GM08714 (cell line): ENCODE measurements at regions not wholly inside any gene's neighbourhood (a gene's known extent, or its start where the extent isn't known, plus 50 kb on each side); places are given as distances from the start of the nearest gene placed in this dataset.

Experiments
- H3K4me3 ChIP-seq: fragments of 200-500 bp; sonication (Bioruptor generic); 2 replicates; pipeline ENCODE4 v1.5.1; 2014; ENCODE audit warnings: mild to moderate bottlenecking, low read length, inconsistent platforms
- ZNF274 ChIP-seq: IDR thresholded peaks from 2 replicates; pipeline ENCODE4 v1.6.1; 2012; ENCODE audit warnings: mild to moderate bottlenecking, low read depth, low read length

DNA sequence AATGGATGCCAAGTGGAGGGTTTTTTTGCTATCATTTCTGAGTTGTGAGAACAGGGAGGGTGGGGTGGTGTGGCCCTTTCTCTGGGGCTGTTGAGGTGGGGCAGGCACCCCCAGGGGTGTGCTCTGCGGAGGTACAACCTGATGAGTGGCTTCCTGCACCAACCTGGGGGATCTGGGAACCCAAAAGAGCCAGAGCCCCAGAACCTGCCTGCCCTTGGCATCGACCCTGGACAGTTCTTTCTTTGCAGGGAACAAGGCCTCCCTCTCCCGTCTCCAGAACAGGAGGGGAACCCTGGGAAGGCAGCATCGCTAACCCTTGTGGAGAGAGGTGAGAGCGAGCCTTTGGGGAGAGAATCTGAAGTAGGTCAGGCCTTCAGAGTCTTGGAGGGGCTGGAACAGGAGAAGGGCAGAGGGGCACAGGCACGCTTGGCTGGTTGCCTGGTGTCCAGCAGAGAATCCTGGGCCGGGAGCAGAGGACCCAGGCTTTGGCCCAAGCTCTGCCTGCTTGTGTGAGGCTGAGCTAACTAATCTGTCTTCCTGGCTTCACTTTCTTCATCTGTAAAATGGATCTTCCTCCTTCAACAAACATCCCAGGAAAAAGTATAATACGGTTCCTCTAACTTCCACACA is 84.9 kb downstream of the RHOB start:
- TF ChIP-seq ZNF274, result no peak
- no peak overlapping the region for H3K4me3 ChIP-seq

GRCh38 chr2:20532634-20533437 is 86.0 kb downstream of the RHOB start:
- no peak overlapping the region for H3K4me3 ChIP-seq
- no peak for TF ChIP-seq ZNF274

GRCh38 chr2:20533993-20534622 is 87.2 kb downstream of the RHOB start:
- no peak for TF ChIP-seq ZNF274
- no peak overlapping the region for H3K4me3 ChIP-seq

DNA sequence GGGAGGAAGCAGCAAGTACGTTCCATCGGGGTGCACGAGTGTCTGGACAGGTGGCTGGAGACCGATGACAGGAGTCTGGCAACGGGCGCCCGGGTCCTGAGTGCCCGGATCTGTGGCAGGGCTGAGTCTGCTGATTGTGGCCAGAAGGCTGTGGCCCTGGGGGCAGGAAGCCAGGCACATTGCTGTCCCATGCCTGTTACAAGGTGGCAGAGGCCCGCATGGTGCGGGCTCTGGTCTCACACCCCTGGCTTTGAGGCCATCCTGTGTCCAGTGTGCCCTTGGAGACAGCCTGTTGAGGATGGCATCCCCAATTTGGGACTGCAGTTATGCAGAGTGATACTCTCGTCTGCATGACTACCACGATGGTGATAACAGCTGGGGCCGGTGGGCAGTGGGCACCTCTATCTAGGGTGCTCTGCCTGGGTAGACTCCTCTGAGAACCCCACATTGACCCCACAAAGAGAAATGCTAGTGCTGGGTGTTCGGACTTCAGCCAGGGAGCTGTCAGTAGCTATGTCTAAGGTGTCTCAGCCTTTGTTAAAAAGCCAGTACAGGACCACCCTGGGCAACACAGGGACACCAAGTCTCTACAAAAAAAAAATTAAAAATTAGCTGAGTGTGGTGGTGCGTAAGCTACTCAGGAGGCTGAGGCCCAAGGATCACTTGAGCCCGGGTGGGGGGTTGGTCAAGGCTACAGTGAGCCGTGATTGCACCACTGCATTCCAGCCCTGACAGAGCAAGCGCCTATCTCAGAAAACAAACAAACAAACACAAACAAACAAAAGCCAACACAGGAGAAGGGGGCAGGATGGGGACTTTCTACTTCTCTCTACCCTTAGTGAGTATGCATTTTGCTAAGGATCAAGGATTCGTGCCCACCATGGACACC is 88.3 kb downstream of the RHOB start:
- H3K4me3 ChIP-seq, result no peak overlapping the region
- TF ChIP-seq ZNF274, result no peak

DNA sequence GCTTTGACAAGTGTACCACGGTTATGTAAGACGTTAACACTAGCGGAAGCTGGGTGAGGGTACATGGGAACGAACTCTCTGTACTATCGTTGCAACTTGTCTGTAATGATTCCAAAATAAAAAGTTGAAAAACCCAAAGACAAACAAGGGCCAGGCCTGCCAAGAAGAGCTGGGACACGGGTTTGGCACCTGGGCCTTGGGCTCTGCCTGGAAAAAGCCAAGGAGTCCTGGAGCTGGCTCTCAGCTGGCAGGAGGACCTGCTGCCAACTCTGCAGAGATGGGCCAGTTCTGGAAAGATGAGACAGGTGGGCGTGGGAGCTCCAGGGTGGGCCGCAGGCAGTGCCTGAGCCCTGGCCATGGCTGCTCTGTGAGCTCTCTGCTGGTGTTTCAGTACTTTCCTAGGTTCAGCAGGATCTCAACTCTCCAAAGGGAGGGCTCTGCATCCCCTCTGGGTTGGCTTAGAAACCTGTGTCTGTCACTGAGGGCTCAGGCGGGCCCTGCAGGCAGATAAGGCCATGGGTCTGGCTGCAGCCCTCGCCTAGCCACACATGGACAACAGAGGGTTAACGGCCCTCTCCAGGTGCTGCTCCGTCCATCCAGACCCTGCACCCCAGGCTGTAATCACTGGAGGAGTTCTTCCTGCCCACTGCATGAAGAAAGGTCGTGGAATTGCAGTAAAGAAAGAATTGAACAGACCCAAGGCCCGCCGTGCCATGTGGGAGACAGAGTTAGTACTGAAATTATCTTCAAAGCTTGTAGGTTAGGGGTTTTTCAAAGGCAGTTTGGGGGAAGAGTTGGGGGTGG is 89.9 kb downstream of the RHOB start:
- TF ChIP-seq ZNF274, result no peak
- no peak overlapping the region for H3K4me3 ChIP-seq

DNA sequence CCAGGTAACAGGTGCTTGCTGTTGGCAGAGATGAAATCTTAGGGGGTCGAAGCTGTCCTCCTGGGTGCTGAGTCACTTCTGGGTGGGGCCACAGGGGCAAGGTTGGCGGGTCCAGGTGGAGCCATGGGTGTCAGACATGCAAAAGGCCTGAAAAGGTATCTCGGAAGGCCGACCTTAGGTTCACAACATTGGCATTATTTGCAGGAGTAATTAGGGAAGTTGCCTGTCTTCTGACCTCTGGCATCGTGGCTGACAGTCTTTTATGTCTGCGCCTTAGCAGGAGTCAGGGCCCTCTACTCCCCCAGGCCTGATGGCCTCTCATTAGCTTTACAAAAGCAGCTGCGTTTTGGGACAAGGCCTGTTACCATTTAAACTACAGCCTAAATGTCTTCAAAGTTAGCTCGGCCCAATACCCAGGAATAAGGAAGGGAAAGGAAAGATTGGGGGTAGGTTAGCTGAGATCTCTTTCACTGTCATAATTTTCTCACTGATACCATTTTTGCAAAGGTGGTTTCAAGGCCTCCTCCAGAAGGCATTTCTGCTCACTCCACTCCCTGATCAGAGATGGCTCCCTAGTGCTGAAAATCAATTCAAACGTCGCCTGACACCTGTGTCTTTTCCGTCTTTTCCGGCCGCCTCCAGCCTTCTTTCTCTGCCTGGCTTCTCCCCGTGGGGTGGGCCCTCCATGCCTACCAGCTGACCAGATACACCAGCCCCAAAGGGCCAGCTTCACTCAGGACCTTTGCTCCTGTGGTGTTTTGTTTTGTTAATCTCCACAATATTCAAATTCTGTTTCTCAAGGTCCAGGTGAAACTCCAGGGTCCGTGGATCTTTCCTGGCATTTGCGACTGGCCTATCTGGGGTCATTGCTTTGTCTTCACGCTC is 90.8 kb downstream of the RHOB start:
- H3K4me3 ChIP-seq, result no peak overlapping the region
- no peak for TF ChIP-seq ZNF274

DNA sequence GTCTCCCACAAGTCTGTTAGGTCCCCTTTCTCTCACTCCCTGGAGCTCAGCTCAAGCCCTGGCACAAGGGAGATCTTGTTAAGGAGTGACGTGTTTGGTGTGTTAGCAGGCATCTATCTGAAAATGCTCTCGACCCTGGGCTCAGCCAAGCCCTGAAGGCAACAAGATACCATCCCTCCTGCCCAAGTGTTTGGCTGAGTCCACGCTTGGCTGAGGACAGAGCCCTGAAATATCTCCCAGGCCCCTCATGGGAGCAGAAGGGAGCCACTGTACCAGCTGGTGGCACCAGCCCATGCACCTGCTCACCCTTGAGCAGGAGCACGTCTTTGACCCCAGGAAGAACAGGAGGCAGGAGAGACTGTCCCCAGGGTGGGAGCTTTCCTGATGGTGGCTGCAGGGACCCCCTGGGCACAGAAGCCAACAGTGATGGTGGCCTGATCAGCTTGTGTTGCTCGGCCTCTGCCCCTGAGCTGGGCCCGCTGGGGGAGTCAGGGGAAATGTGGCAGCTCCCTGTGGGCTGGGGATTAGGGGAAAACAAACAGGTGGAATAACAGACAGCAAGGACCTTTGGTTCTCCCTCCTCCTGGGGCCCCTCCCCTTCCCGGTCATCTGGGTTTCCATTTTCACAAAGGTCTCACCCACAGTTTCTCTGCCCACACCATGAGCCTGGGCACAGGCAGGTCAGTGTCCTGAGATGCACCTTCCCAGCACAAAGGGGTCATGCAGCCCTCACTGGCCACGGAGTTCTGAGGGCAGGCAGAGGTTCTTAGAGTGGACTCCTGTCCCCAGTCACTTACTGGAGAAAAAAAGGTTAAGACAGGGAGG is 91.6 kb downstream of the RHOB start:
- TF ChIP-seq ZNF274, result no peak
- no peak overlapping the region for H3K4me3 ChIP-seq

DNA sequence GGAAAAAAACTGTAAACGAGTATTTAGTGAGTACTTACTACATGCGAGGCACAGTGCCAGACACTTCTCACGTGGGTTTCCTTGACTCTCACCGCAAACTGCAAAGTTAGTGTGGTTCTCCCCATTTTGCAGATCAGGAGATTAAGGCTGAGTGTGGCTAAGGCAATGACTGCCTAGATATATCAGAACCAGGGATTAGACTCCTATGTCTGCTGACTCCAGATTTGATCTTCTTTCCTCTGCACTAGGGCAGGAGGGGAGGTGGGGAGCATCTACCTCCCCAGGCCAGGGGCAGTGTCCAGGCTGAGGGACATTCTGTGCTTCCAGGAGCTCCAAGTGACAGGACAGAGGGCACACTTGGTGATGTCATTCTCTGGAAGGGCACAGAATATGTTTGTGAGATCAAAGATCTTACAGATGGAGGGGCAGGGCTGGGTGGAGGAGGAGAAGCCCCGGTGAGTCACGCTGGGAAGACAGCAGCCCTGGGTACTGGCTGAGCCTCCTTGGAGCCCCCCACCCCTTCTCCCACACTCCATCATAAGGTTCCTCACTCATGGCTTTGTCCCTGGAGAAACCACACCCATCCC is 92.4 kb downstream of the RHOB start:
- no peak for TF ChIP-seq ZNF274
- H3K4me3 ChIP-seq, result no peak overlapping the region

- no peak for TF ChIP-seq ZNF274
- H3K4me3 ChIP-seq, result no peak overlapping the region
Measured at GRCh38 chr2:20539776-20540586, 93.1 kb downstream of the RHOB start.

DNA sequence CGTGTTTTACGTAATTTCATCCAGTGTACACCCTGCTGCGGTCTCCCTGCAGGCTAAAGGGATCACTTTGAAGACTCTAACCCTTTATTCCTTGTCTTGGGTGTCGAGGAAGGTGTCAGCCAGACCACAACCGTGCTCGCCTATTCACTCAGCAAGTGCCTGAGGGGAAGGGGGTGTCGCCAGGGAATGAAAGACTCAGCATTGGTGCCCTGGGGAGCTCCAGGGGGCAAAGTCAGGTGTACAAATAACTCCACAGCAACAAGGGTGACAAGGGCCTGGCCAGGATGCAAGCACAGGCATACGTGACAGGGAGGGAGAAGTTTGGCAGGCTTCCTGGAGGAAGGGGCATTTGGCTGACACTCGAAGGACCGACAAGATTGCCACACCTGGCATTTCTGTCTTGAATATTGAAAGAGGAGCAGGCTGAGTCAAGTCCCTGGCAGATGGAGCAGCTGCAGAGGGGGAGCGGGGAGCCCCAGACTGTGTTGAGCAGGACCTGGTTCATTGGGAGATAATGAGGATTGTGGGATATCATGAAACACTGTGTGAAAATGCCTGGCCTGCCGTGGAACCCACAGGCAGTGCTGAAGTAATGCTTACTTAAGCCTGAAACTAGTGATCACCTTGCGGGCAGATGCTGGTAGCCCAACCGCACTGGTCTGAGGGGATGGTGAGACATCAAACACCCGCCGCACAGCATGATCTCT is 93.9 kb downstream of the RHOB start:
- TF ChIP-seq ZNF274, result no peak
- H3K4me3 ChIP-seq, result no peak overlapping the region
